Common myeloid progenitor, CD34-positive (primary cell): ENCODE measurements at regions not wholly inside any gene's neighbourhood (a gene's known extent, or its start where the extent isn't known, plus 50 kb on each side); places are given as distances from the start of the nearest gene placed in this dataset.

ENCODE experiments used
- CTCF ChIA-PET: fragments of 350-600 bp; sonication (Branson Sonifier 250); formaldehyde crosslinking; loops from one replicate; lab custom pipeline; 2021; ENCODE audit warnings: antibody characterized with exemption; lab: Charles Lee
- POLR2A ChIA-PET: fragments of 350-600 bp; sonication (Branson Sonifier 250); formaldehyde crosslinking; loops from one replicate; lab custom pipeline; 2021; ENCODE audit warnings: antibody characterized with exemption; lab: Charles Lee
- DNase-seq, 3 donors: peaks; one replicate each; pipeline versions ENCODE4 v3.0.0 to v3.0.0-alpha.2; 2013
- H3K27ac ChIP-seq, 2 experiments: 1 replicate in 1 of 2; 2 replicates in 1 of 2; pipeline ENCODE4 v1.7.0; 2013; ENCODE audit warnings: inconsistent platforms in 2 of 2, low read length in 2 of 2, mild to moderate bottlenecking in 2 of 2, low read depth in 1 of 2, moderate library complexity in 1 of 2; ENCODE audit not compliant: severe bottlenecking in 2 of 2, insufficient read depth in 1 of 2, poor library complexity in 1 of 2
- H3K27me3 ChIP-seq, 5 experiments: replicated peaks in 2 of 5; 1 replicate in 3 of 5; 2 replicates in 2 of 5; pipeline versions ENCODE4 v1.6.1 to v1.7.0; 2013; ENCODE audit warnings: low read length in 4 of 5, mild to moderate bottlenecking in 2 of 5, moderate library complexity in 2 of 5, inconsistent platforms in 1 of 5; ENCODE audit not compliant: insufficient read depth in 5 of 5, control insufficient read depth in 4 of 5
- H3K36me3 ChIP-seq, 4 experiments: 1 replicate in 2 of 4; 2 replicates in 2 of 4; pipeline versions ENCODE4 v1.6.1 to v1.7.0; 2013; ENCODE audit warnings: low read length in 3 of 4, control low read depth in 1 of 4, mild to moderate bottlenecking in 1 of 4; ENCODE audit not compliant: control insufficient read depth in 4 of 4, insufficient read depth in 4 of 4
- H3K4me1 ChIP-seq, 4 experiments: 1 replicate in 3 of 4; 2 replicates in 1 of 4; pipeline versions ENCODE4 v1.6.1 to v1.7.1; 2013; ENCODE audit warnings: low read length in 3 of 4, mild to moderate bottlenecking in 3 of 4, control low read depth in 1 of 4, inconsistent platforms in 1 of 4, moderate library complexity in 1 of 4; ENCODE audit not compliant: control insufficient read depth in 4 of 4, insufficient read depth in 4 of 4; ENCODE audit errors: control extremely low read depth in 1 of 4
- H3K4me3 ChIP-seq, 7 experiments: 1 replicate in 4 of 7; 2 replicates in 3 of 7; pipeline versions ENCODE4 v1.5.1 to v1.7.0; 2013; ENCODE audit warnings: mild to moderate bottlenecking in 7 of 7, low read length in 6 of 7, moderate library complexity in 6 of 7, inconsistent platforms in 2 of 7, low read depth in 2 of 7, control low read depth in 1 of 7; ENCODE audit not compliant: insufficient read depth in 4 of 7, control insufficient read depth in 1 of 7; ENCODE audit errors: extremely low read depth in 1 of 7
- H3K9me3 ChIP-seq, 5 experiments: 1 replicate in 4 of 5; 2 replicates in 1 of 5; pipeline versions ENCODE4 v1.6.1 to v1.7.1; 2013; ENCODE audit warnings: low read length in 4 of 5, mild to moderate bottlenecking in 2 of 5, inconsistent platforms in 1 of 5, low read depth in 1 of 5, moderate library complexity in 1 of 5; ENCODE audit not compliant: control insufficient read depth in 4 of 5, insufficient read depth in 2 of 5; ENCODE audit errors: control extremely low read depth in 1 of 5
- WGBS: methylation state at CpG from one replicate; pipeline ENCODE4 v1.1.5; 2013; ENCODE audit not compliant: insufficient coverage; 5-methylcytosine and 5-hydroxymethylcytosine counted together

GRCh38 chrX:39096599-39096998 lies 295.3 kb downstream of the MID1IP1 start:
- no CpG with 5 or more reads among the region's 1 CpG for WGBS
- POLR2A ChIA-PET, result no interaction called here
- no peak for DNase-seq
- H3K27ac ChIP-seq, result no peak overlapping the region
- H3K27me3 ChIP-seq, result no peaks in the 10 kb centered on the region
- H3K9me3 ChIP-seq, result no peaks in the 10 kb centered on the region
- H3K4me1 ChIP-seq, result no peaks in the 10 kb centered on the region
- CTCF ChIA-PET, result no interaction called here
- no peaks in the 10 kb centered on the region for H3K36me3 ChIP-seq
- no peak overlapping the region for H3K4me3 ChIP-seq

- H3K27ac ChIP-seq, result no peak overlapping the region
- H3K4me1 ChIP-seq, result no peaks in the 10 kb centered on the region
- no peaks in the 10 kb centered on the region for H3K27me3 ChIP-seq
- H3K36me3 ChIP-seq, result no peaks in the 10 kb centered on the region
- no peak overlapping the region for H3K4me3 ChIP-seq
- H3K9me3 ChIP-seq, result no peaks in the 10 kb centered on the region
- no CpG with 5 or more reads among the region's 1 CpG for WGBS
- ChIA-PET CTCF (no interaction called here), POLR2A (no interaction called here)
- no peak for DNase-seq
These were observed 303.5 kb downstream of the MID1IP1 start for GRCh38 chrX:39104745-39105144.

- CTCF ChIA-PET, result no interaction called here
- H3K9me3 ChIP-seq, result peaks cover 1 to 8% (median 2%) of the 10 kb centered on the region in 5 experiments
- H3K27ac ChIP-seq, result no peak overlapping the region
- no peaks in the 10 kb centered on the region for H3K4me1 ChIP-seq
- POLR2A ChIA-PET, result no interaction called here
- 70% methylated on average over 2 of the region's 3 CpGs for WGBS
- no peak for DNase-seq
- H3K27me3 ChIP-seq, result no peaks in the 10 kb centered on the region
- H3K36me3 ChIP-seq, result no peaks in the 10 kb centered on the region
- no peak overlapping the region for H3K4me3 ChIP-seq
These were observed 310.9 kb downstream of the MID1IP1 start for GRCh38 chrX:39112143-39112542.

- no peak overlapping the region for H3K27ac ChIP-seq
- CTCF ChIA-PET, result no interaction called here
- H3K27me3 ChIP-seq, result no peaks in the 10 kb centered on the region
- no peaks in the 10 kb centered on the region for H3K36me3 ChIP-seq
- no peaks in the 10 kb centered on the region for H3K4me1 ChIP-seq
- peaks cover 1 to 8% (median 2%) of the 10 kb centered on the region in 5 experiments for H3K9me3 ChIP-seq
- no peak for DNase-seq
- POLR2A ChIA-PET, result no interaction called here
- H3K4me3 ChIP-seq, result no peak overlapping the region
These were observed 313.9 kb downstream of the MID1IP1 start for GRCh38 chrX:39115166-39115565.

- ChIA-PET CTCF (no interaction called here), POLR2A (interaction anchor here (0.6 kb wide), 1 partner anchor 405 kb away, joined by 3 read pairs; no protein-coding TSS in a partner anchor)
- WGBS, result no CpG with 5 or more reads among the region's 2 CpGs
- H3K9me3 ChIP-seq, result peaks cover 0 to 3% (median 2%) of the 10 kb centered on the region in 5 experiments
- H3K4me1 ChIP-seq, result no peaks in the 10 kb centered on the region
- H3K27ac ChIP-seq, result no peak overlapping the region
- no peak overlapping the region for H3K4me3 ChIP-seq
- H3K27me3 ChIP-seq, result no peaks in the 10 kb centered on the region
- DNase-seq, result no peak
- no peaks in the 10 kb centered on the region for H3K36me3 ChIP-seq
These were observed 315.8 kb downstream of the MID1IP1 start for GRCh38 chrX:39117101-39117500.

- POLR2A ChIA-PET, result no interaction called here
These were observed 320.6 kb downstream of the MID1IP1 start for GRCh38 chrX:39121903-39122302.

GRCh38 chrX:39125834-39126233 lies 324.6 kb downstream of the MID1IP1 start:
- ChIA-PET CTCF (no interaction called here), POLR2A (no interaction called here)
- Histone ChIP-seq H3K36me3 (no peaks in the 10 kb centered on the region), H3K9me3 (peaks cover 0 to 1% (median 0%) of the 10 kb centered on the region in 5 experiments), H3K4me1 (no peaks in the 10 kb centered on the region), H3K27me3 (no peaks in the 10 kb centered on the region), H3K27ac (no peak overlapping the region), H3K4me3 (no peak overlapping the region)
- WGBS, result 100% methylated on average over 1 of the region's 1 CpG
- DNase-seq, result no peak

More at GRCh38 chrX:39121903-39122302, 320.6 kb downstream of the MID1IP1 start:
- H3K27me3 ChIP-seq, result no peaks in the 10 kb centered on the region
- no peaks in the 10 kb centered on the region for H3K4me1 ChIP-seq
- H3K9me3 ChIP-seq, result no peaks in the 10 kb centered on the region
- H3K36me3 ChIP-seq, result no peaks in the 10 kb centered on the region
- H3K27ac ChIP-seq, result no peak overlapping the region
- WGBS, result 75% methylated on average over 1 of the region's 1 CpG
- DNase-seq, result no peak
- CTCF ChIA-PET, result no interaction called here
- H3K4me3 ChIP-seq, result no peak overlapping the region
